GM18511 (cell line): ENCODE measurements at regions not wholly inside any gene's neighbourhood (a gene's known extent, or its start where the extent isn't known, plus 50 kb on each side); places are given as distances from the start of the nearest gene placed in this dataset.
"Not testable (repeated sequence)": the region's sequence is repeated elsewhere in the genome, so short reads cannot be mapped to it uniquely, and the experiment has no call there.

Source experiments
- ATAC-seq: cut with Tn5 transposase; IDR thresholded peaks from one replicate; pipeline ENCODE4 v1.9.1; 2021; ENCODE audit warnings: mild to moderate bottlenecking, moderate library complexity; ENCODE audit not compliant: unreplicated experiment

DNA sequence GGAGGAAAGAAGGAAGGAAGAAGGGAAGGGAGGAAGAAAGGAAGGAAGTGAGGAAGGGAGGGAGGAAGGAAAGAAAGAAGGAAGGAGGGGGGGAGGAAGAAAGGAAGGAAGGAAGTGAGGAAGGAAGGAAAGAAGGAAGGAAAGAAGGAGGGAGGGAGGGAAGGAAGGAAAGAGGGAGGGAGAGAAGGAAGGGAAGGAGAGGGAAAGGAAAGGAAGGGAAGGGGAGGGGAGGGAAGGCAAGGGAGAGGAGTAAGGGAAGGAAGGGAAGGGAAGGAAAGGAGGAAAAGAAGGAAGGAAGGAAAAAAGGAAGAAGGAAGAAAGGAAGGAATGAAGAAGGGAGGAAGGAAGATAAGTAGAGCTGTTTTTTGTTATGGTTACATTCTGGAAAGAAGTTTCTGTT is 141.2 kb downstream of the LRRC3B start:
- ATAC-seq, result no peak

GRCh38 chr3:26766031-26766430 is 143.5 kb downstream of the LRRC3B start:
- ATAC-seq, result no peak

DNA sequence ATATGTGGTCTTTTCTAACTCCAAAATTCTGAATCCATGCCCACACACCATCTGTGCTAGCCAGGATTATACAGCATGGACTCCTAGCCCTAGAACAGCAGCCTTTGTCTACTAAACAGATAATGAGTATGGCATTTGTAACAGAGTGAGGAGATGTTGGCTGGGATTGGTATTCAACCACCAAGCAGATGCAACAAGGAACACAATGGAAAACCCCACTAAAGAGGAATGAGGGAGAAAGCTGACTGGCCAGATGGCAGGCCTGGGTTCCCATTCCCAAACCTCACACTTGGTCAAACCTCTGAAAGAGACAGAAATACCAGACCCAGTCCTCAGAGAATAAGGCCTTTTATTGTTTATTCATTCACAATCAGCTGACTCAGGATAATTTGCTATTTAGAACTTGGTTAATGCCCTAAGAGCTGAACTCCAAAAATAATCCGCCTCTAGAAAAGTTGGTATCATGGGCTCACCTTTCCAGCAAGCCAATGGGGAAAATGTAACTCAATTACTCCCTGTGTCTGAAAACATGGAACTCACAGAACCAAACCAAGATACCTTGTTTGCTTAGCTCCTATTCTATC is 145.6 kb downstream of the LRRC3B start:
- no peak for ATAC-seq

DNA sequence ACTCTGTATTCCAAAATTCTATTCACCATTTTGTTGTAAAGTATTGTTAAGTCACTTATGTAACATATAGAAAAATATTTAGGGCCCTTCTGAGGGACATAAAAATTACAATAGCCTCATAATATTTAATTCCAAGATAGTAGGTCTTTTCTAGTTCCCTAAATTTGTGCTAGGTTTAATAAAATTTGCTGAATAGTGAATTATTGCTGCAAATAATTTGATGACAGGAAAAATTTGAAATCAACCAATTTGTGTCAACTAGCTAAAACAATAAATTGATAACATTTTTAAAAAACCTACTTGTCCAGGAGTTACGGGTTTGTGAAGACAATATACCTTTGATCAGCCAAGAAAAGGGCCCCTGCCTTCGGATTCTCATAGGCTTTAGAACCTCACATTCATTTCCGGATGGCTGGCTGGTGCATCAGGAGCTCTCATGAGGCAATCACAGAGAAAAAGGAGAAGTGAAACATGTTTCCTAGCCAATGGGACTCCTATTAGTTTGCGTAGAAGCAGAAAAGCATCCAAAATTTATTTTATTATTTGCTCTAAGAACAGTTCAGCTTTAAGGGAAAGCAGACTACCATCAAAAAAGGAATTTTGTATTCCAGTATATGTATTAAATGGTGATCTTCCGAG is 177.2 kb downstream of the LRRC3B start:
- ATAC-seq, result no peak

DNA sequence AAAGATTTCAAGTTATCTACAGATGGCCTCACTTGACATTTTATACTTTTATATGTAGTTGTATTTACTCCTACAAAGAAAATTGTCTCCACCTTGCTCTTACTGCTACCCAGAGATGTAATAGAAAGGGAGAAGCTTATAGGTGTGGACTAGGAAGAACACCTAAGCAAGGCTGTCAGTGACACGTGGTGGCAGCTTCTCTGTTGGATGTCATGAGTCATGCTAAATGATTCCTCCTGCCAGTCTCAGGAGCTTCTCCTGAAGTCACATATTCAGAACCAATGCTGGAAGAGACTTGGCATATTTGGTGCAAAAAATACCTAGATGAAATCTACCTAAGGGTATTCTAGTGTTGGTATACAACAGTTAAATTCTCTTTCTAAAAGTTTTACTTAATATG is 184.7 kb downstream of the LRRC3B start:
- no peak for ATAC-seq

DNA sequence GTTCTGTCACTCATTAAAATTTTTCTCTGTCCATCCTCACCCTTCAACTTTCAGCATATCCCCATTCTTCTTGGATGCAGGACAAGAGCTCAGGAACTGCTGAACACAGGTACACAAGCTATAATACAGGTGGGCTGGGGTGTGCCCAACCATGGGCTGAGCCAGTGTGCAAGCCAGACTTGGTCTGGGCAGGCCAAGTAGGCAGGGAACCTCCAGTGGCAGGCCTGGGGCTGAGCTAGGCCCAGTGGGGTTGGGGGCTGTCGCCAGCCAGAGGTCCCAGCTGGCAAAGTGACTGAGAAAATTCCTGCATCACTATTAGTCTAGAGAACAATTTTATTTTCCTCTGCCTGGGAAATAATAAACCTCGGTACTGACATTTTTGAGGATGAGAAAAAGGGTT is 202.9 kb downstream of the LRRC3B start:
- no peak for ATAC-seq

DNA sequence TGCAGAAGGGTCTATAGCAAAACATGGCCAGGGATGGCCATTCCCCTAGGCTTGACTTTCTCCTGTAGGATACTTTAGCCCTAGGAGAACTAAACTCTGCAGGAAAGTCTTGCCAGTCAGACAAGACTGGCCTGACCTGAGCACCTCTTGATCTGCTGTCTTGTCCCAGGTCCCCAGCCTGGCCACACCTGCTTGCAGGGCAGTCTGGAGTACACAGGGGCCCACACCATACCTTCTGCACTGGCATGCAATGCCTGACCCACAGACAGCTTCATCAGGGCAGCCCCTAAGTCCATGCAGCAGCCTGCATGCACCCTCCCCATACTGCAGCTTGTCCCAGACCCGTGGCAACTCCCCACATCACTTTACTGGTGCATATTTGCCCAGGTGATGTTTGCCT is 204.6 kb downstream of the LRRC3B start:
- no peak for ATAC-seq

- no peak for ATAC-seq
Observed at GRCh38 chr3:26838026-26838425, 215.5 kb downstream of the LRRC3B start.

DNA sequence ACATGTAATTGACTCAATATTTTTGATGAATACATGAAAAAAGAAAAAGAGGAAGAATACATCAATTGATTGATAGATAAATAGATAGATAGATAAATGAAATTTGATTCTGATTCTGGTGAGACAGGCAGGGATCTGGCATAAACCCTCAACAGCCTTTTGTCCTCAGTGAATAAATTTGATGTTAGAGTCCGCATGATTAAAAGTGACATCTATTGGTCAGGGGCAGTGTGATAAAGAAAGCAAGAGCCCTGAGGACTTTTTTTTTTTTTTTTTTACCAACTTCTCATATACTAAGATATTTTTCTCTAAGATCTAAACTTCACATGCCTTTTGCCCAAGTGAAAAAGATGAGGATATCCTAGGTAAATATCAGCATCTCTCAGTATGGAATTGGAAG is 216.4 kb downstream of the LRRC3B start:
- no peak for ATAC-seq

DNA sequence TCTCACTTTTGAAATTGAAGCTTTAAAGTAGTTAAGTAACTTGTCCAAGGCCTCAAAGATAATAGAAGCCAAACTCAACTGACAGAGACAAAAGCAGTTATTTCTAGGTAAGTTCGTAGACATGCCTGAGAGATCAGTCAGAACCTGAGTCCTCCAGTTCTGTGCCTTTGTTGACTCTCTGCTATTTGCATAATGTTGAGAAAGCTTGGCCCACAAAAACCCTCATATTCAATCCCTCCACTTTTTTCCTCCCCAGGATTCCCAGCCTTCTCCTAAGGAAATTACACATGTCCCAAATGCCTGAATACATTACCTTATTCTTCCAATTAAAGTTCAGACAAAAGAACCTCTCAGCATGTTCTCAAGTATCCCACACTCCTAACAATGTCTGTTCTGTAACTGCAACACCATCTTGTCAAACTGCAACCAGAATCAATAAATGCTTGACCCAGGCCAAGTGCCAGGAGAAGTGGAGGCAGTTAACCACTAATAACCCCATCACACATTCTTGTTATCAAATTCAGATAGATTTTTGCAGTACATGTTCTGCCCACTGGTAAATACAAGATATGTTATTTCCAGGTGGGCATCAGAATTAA is 217.8 kb downstream of the LRRC3B start:
- no peak for ATAC-seq

DNA sequence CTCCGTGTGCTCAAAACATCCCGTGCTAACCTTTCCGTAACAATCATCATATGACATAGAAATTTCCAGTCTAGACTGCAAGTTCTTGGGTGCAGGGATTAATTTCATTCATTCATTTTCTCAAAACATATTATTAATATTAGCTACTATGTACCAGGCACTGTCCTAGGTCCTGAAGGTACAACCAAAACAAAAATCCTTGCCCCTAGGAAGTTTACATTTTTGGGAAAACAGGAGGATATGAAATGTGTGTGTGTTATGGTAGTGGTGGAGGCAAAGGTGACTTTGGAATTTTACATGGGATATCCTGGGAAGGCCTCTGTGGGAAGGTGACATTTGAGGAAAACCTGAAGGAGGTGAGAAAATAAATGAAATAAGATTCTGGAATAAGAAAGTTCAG is 222.6 kb downstream of the LRRC3B start:
- ATAC-seq, result no peak

GRCh38 chr3:26847680-26848079 is 225.1 kb downstream of the LRRC3B start:
- no peak for ATAC-seq

DNA sequence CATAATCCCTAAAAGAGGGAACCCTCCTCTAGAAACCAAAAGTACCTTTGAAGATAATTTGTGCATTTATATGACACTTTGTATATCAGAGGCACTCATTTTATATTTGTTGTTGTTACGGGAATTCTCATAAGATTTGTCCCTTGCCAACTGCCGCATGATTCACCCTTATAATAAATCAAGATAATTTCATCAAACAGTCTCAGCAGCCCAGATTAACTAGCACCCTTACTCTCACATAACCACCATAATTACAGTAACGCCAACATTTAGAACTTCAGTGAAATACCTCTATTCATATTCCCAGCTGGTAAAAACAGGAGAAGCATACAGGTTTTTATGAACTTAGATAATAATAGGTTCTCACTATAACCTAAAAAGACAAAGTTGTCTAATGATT is 271.9 kb downstream of the LRRC3B start:
- ATAC-seq, result no peak

GRCh38 chr3:26915208-26915607 is 292.6 kb downstream of the LRRC3B start:
- ATAC-seq, result no peak

- ATAC-seq, result no peak
Observed at GRCh38 chr3:26920646-26921478, 298.3 kb downstream of the LRRC3B start.

- ATAC-seq, result no peak
Observed at GRCh38 chr3:26931896-26932295, 309.3 kb downstream of the LRRC3B start.

- ATAC-seq, result no peak
Observed at GRCh38 chr3:26932752-26933151, 310.2 kb downstream of the LRRC3B start.

- ATAC-seq, result not testable (repeated sequence)
Observed at GRCh38 chr3:26945480-26945879, 322.9 kb downstream of the LRRC3B start.

- ATAC-seq, result peak; percentile 39
Observed at GRCh38 chr3:26960382-26960781, 337.8 kb downstream of the LRRC3B start.

DNA sequence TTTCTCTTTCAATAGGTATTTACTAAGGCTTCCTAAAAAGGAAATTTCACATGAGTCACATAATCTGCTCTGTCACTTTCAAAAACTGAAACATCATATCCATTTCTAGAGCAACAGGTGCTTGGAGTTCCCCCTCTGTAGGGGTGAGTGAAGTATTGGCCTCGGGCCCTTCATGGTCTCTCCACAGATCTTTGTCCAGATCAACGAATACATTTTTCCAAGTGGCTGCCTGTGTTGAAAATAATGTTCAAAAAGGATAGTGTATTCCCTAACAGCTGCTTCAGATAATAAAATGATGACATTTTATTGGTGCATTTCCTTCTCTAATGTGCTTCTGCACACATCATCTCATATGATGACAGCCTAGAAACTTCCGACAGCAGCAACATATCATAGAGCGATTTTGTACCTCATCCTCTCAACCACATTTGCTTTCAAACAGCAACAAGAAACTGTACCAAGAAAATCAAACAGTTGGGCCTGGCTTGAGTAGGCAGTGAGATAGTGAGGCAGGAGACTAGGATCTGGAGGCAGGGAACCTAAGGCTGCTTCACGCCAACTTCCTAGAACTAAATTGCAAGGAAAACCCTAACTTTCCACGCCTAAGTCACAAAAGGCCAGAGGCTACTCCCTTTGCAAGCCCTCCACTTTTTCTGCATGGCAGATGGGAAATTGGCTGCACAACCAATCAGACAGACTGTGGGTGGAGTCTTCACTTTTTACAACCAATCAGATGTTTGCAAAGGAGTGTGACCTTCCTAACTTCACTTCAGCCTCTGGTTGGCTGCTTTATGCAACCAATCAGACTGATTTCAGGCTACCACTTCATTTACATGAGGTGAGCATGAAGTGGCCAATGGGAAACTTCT is 340.2 kb downstream of the LRRC3B start:
- peak; percentile 91 for ATAC-seq

GRCh38 chr3:26963361-26963743 is 340.8 kb downstream of the LRRC3B start:
- no peak for ATAC-seq
